K562 (cell line): ENCODE measurements at regions not wholly inside any gene's neighbourhood (a gene's known extent, or its start where the extent isn't known, plus 50 kb on each side); places are given as distances from the start of the nearest gene placed in this dataset.

Experiments
- ATAC-seq: fragments of 200-7000 bp; cut with Tn5 transposase; 3 replicates; pipeline ENCODE4 v1.9.1; 2020; ENCODE audit warnings: moderate library complexity
- BruUV-seq: library from RNA; stranded (reverse); fragments of 400-500 nt; replicated peaks from 2 replicates; lab custom pipeline; 2021; lab: Mats Ljungman, UMichigan
- CTCF ChIA-PET: fragments of 300-600 bp; formaldehyde crosslinking; extraction: SDS; loops from one replicate; lab custom pipeline; 2021; ENCODE audit warnings: low intra/inter-chr PET ratio; lab: Yijun Ruan, JAX
- POLR2A ChIA-PET: fragments of 300-600, 350-650 bp; sonication (Branson Sonifier 250); formaldehyde crosslinking; extraction: SDS; loops from one replicate; lab custom pipeline; 2021; ENCODE audit warnings: antibody characterized with exemption, inconsistent platforms; lab: Yijun Ruan, JAX
- DNase-seq, 4 experiments: peaks; one replicate each; pipeline versions ENCODE4 v3.0.0 to v3.0.0-alpha.2; 2011 to 2018; ENCODE audit warnings: low spot score in 3 of 4, mixed read lengths in 3 of 4; ENCODE audit errors: extremely low read depth in 1 of 4
- FAIRE-seq: peaks from 2 replicates; lab custom pipeline; 2011; peaks lifted over from hg19 to GRCh38; lab: Jason Lieb, UNC
- H2AFZ ChIP-seq: 2 replicates; pipeline ENCODE4 v1.6.0; 2011; ENCODE audit warnings: low read depth, low read length, control low read depth, inconsistent platforms
- H3K27ac ChIP-seq: fragments of 200-600 bp; 3 replicates; pipeline ENCODE4 v1.8.0; 2011; ENCODE audit warnings: low read depth, mild to moderate bottlenecking, control low read depth, inconsistent platforms, low read length, moderate library complexity, mixed read lengths; ENCODE audit errors: extremely low read depth
- H3K27me3 ChIP-seq, 2 experiments: fragments of 300-600 bp in 1 of 2; 2 replicates in 1 of 2; 3 replicates in 1 of 2; pipeline versions ENCODE4 v1.6.0 to v1.8.0; 2011; ENCODE audit warnings: inconsistent platforms in 2 of 2, low read length in 2 of 2, mild to moderate bottlenecking in 1 of 2, mixed read lengths in 1 of 2, moderate library complexity in 1 of 2; ENCODE audit not compliant: control insufficient read depth in 2 of 2, insufficient read depth in 2 of 2
- H3K36me3 ChIP-seq: fragments of 300-600 bp; 3 replicates; pipeline ENCODE4 v1.8.0; 2011; ENCODE audit warnings: mild to moderate bottlenecking, low read length, inconsistent platforms; ENCODE audit not compliant: control insufficient read depth, insufficient read depth
- H3K4me1 ChIP-seq, 2 experiments: fragments of 200-600 bp in 1 of 2; replicated peaks in 1 of 2; 2 replicates in 1 of 2; 3 replicates in 1 of 2; pipeline versions ENCODE4 v1.5.1 to v1.8.0; 2011; ENCODE audit warnings: inconsistent platforms in 2 of 2, low read length in 2 of 2, mild to moderate bottlenecking in 1 of 2, mixed read lengths in 1 of 2, moderate library complexity in 1 of 2; ENCODE audit not compliant: control insufficient read depth in 2 of 2, insufficient read depth in 2 of 2
- H3K4me2 ChIP-seq: 2 replicates; pipeline ENCODE4 v1.6.1; 2011; ENCODE audit warnings: low read length, control low read depth, inconsistent platforms, mixed read lengths; ENCODE audit not compliant: insufficient read depth
- H3K4me3 ChIP-seq: fragments of 200-600 bp; sonication (generic), shearing (Covaris generic); 2 replicates; pipeline ENCODE4 v1.5.1; 2016; ENCODE audit warnings: control low read depth, inconsistent platforms
- H3K79me2 ChIP-seq: fragments of 200-600 bp; 3 replicates; pipeline ENCODE4 v1.8.0; 2011; ENCODE audit warnings: low read length, inconsistent platforms; ENCODE audit not compliant: control insufficient read depth, insufficient read depth
- H3K9ac ChIP-seq, 2 experiments: 2 replicates each; pipeline versions ENCODE4 v1.6.0 to v1.6.1; 2011; ENCODE audit warnings: low read depth in 2 of 2, low read length in 2 of 2, control low read depth in 1 of 2, inconsistent platforms in 1 of 2, mild to moderate bottlenecking in 1 of 2, mixed read lengths in 1 of 2; ENCODE audit not compliant: insufficient read depth in 1 of 2
- H3K9me1 ChIP-seq: one replicate; pipeline ENCODE4 v1.6.0; 2011; ENCODE audit warnings: inconsistent platforms, mild to moderate bottlenecking, low read length, moderate library complexity; ENCODE audit not compliant: control insufficient read depth, insufficient read depth
- H3K9me3 ChIP-seq: replicated peaks from 2 replicates; pipeline ENCODE4 v1.5.1; 2011; ENCODE audit warnings: low read depth, low read length, inconsistent platforms; ENCODE audit not compliant: control insufficient read depth, insufficient read depth
- H4K20me1 ChIP-seq: replicated peaks from 2 replicates; pipeline ENCODE4 v1.6.1; 2011; ENCODE audit warnings: low read length, inconsistent platforms, mixed read lengths; ENCODE audit not compliant: control insufficient read depth, insufficient read depth
- ATF1 ChIP-seq, 2 experiments: fragments of 450-650 bp in 1 of 2; IDR thresholded peaks; 2 replicates each; pipeline ENCODE4 v1.6.1; 2016; ENCODE audit warnings: missing compliant biosample characterization in 1 of 2, missing genetic modification characterization in 1 of 2
- BRCA1 ChIP-seq, 2 experiments: fragments of 450-650 bp in 1 of 2; sonication (generic) in 1 of 2; formaldehyde crosslinking in 1 of 2; IDR thresholded peaks; 2 replicates each; pipeline versions ENCODE4 v1.5.0 to v1.6.1; 2017 to 2020; ENCODE audit warnings: mild to moderate bottlenecking in 1 of 2, missing genetic modification reagents in 1 of 2
- CBFB ChIP-seq: sonication (generic); formaldehyde crosslinking; IDR thresholded peaks from 2 replicates; pipeline ENCODE4 v1.4.0; 2020; ENCODE audit warnings: mild to moderate bottlenecking, missing genetic modification reagents
- CBX3 ChIP-seq, 2 experiments: IDR thresholded peaks; 1 replicate in 1 of 2; 2 replicates in 1 of 2; pipeline ENCODE4 v1.6.1; 2012; ENCODE audit warnings: inconsistent platforms in 2 of 2, low read length in 2 of 2, borderline replicate concordance in 1 of 2, control low read depth in 1 of 2
- CSDE1 ChIP-seq, 2 experiments: fragments of 450-650 bp; IDR thresholded peaks; 2 replicates each; pipeline ENCODE4 v1.6.1; 2016; ENCODE audit warnings: mild to moderate bottlenecking in 1 of 2
- DNMT1 ChIP-seq: fragments of 450-650 bp; IDR thresholded peaks from 2 replicates; pipeline ENCODE4 v1.6.1; 2016; ENCODE audit warnings: antibody characterized with exemption, mild to moderate bottlenecking
- FOXP4 ChIP-seq: sonication (generic); formaldehyde crosslinking; IDR thresholded peaks from 2 replicates; pipeline ENCODE4 v1.8.0; 2022; ENCODE audit warnings: mild to moderate bottlenecking, missing genetic modification reagents, borderline replicate concordance
- GABPB1 ChIP-seq: sonication (generic); formaldehyde crosslinking; IDR thresholded peaks from 2 replicates; pipeline ENCODE4 v1.8.0; 2022; ENCODE audit warnings: mild to moderate bottlenecking, missing genetic modification reagents
- KDM4B ChIP-seq, 2 experiments: fragments of 450-650 bp in 1 of 2; sonication (generic) in 1 of 2; IDR thresholded peaks; 2 replicates each; pipeline ENCODE4 v1.6.1; 2016 to 2017; ENCODE audit warnings: borderline replicate concordance in 2 of 2, antibody characterized with exemption in 1 of 2, low read depth in 1 of 2, mild to moderate bottlenecking in 1 of 2
- MBD2 ChIP-seq: sonication (generic); IDR thresholded peaks from 2 replicates; pipeline ENCODE4 v1.6.1; 2016; ENCODE audit warnings: low read depth, borderline replicate concordance
- MECOM ChIP-seq: fragments of 250-450 bp; sonication (Bioruptor Pico); IDR thresholded peaks from 2 replicates; pipeline ENCODE4 v1.8.0; 2022; ENCODE audit warnings: inconsistent platforms
- STAG1 ChIP-seq: sonication (generic); formaldehyde crosslinking; IDR thresholded peaks from 2 replicates; pipeline ENCODE4 v1.5.0; 2020; ENCODE audit warnings: missing genetic modification reagents, borderline replicate concordance
- TSHZ1 ChIP-seq: fragments of 250-450 bp; sonication (Bioruptor Pico); IDR thresholded peaks from 2 replicates; pipeline ENCODE4 v1.4.0; 2020; ENCODE audit warnings: mild to moderate bottlenecking, moderate library complexity
- U2AF1 ChIP-seq: fragments of 200-400 bp; formaldehyde crosslinking; optimal IDR thresholded peaks from 2 replicates; pipeline ENCODE3; 2017; ENCODE audit warnings: mild to moderate bottlenecking, low read depth, low read length, moderate library complexity
- ZNF124 ChIP-seq: sonication (generic); formaldehyde crosslinking; IDR thresholded peaks from 2 replicates; pipeline ENCODE4 v1.8.1; 2022; ENCODE audit warnings: missing genetic modification reagents
- ZNF511 ChIP-seq: sonication (generic); formaldehyde crosslinking; IDR thresholded peaks from 2 replicates; pipeline ENCODE4 v1.8.0; 2022; ENCODE audit warnings: mild to moderate bottlenecking, missing genetic modification reagents
- ZNF699 ChIP-seq: fragments of 250-450 bp; sonication (Bioruptor Pico); IDR thresholded peaks from 2 replicates; pipeline ENCODE4 v1.8.0; 2021; ENCODE audit warnings: mild to moderate bottlenecking, moderate library complexity; ENCODE audit not compliant: insufficient replicate concordance
- WGBS: fragments of 100-300 bp; shearing (Covaris generic); methylation state at CpG from one replicate; pipeline ENCODE4 v1.1.6; 2016; ENCODE audit warnings: low coverage, mixed read lengths; ENCODE audit not compliant: insufficient coverage; ENCODE audit errors: missing lambda C conversion rate; 5-methylcytosine and 5-hydroxymethylcytosine counted together
- in situ Hi-C: fragments of 300-500 bp; cut with MboI; formaldehyde crosslinking; loops from 4 replicates; pipeline ENCODE4 v1.15.0; 2018; ENCODE audit warnings: inconsistent platforms, mixed read lengths
- intact Hi-C: fragments of 100-400 bp; cut with micrococcal nuclease; formaldehyde crosslinking; loops from 2 replicates; pipeline ENCODE4 v1.14.2; 2022

GRCh38 chr5:89044674-89045200, 161.8 kb upstream of the MEF2C start:
- H3K4me1 ChIP-seq, result peaks cover 0 to 30% of the 10 kb centered on the region in 2 experiments; a peak in 4 of 5 replicates
- H3K9me3 ChIP-seq, result no peaks in the 10 kb centered on the region; the same call in 1 of the 2 replicates
- H2AFZ ChIP-seq, result peak overlapping the region; percentile 78
- H3K79me2 ChIP-seq, result no peaks in the 10 kb centered on the region
- no peaks in the 10 kb centered on the region for H3K36me3 ChIP-seq
- DNase-seq, result no peak
- no peak overlapping the region for H3K4me2 ChIP-seq
- H3K9ac ChIP-seq, result no peak overlapping the region
- no peak overlapping the region for H3K4me3 ChIP-seq
- 40% methylated on average over 2 of the region's 5 CpGs for WGBS
- H3K9me1 ChIP-seq, result no peaks in the 10 kb centered on the region
- no TSS peak for BruUV-seq
- H3K27me3 ChIP-seq, result no peaks in the 10 kb centered on the region
- no peak; the same call in 2 of the 3 replicates for ATAC-seq
- ChIA-PET POLR2A (interaction anchor here (0.7 kb wide), 1 partner anchor 11 kb away, joined by 3 read pairs; no protein-coding TSS in a partner anchor), CTCF (no interaction called here)
- no peaks in the 10 kb centered on the region for H4K20me1 ChIP-seq
- in situ Hi-C loops, result no loop called here
- intact Hi-C loops, result loop anchor here (10.0 kb wide), 1 partner anchor 160 kb away; the partner anchor contains the start of gene MEF2C
- no peak overlapping the region for H3K27ac ChIP-seq
- no peak for FAIRE-seq
- no peak for TF ChIP-seq MBD2
- no peak for TF ChIP-seq CBX3 (IDR thresholded peaks at IDR 0.05; ENCODE audit: borderline replicate concordance in 1 of 2, low read length in 2 of 2)
- TF ChIP-seq ZNF699 (CRISPR knock-in tag), result no peak
- TF ChIP-seq FOXP4, result no peak
- no peak for TF ChIP-seq GABPB1
- no peak for TF ChIP-seq BRCA1 (IDR thresholded peaks at IDR 0.05)
- no peak for TF ChIP-seq BRCA1 (CRISPR knock-in tag; IDR thresholded peaks at IDR 0.05)
- no peak for TF ChIP-seq MECOM (CRISPR knock-in tag)
- TF ChIP-seq KDM4B (IDR thresholded peaks at IDR 0.05; ENCODE audit: borderline replicate concordance in 2 of 2, low read depth in 1 of 2), result no peak
- no peak for TF ChIP-seq U2AF1
- no peak for TF ChIP-seq CBFB
- TF ChIP-seq ATF1 (CRISPR knock-in tag; IDR thresholded peaks at IDR 0.05), result no peak
- no peak for TF ChIP-seq ATF1 (tag; IDR thresholded peaks at IDR 0.05)
- no peak for TF ChIP-seq CSDE1 (IDR thresholded peaks at IDR 0.05)
- TF ChIP-seq ZNF511 (CRISPR knock-in tag), result no peak
- no peak for TF ChIP-seq ZNF124 (CRISPR knock-in tag)
- no peak for TF ChIP-seq TSHZ1
- no peak for TF ChIP-seq STAG1 (CRISPR knock-in tag)
- no peak for TF ChIP-seq DNMT1
